ENCODE measurements at regions not wholly inside any gene's neighbourhood (a gene's known extent, or its start where the extent isn't known, plus 50 kb on each side); places are given as distances from the start of the nearest gene placed in this dataset.

DNA sequence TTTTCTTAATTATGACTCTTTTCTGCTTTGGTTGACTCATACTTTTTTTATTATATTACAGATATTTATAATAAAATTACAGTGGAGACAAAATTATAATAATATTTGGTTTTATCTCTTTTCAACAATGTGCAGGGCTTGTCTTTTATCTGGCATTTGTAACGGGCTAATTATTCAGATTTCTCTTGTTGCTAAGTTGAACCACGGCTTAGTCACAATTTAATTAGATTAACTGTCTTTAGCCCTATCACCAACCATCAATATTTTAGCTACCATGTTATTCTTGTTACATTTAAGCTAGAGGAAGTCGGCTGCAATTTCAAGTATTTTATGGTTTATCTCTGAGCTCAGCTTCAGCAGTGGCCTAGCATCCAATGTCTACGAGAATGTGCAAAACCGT lies 798.9 kb upstream of the CA10 start:
- TF ChIP-seq, protein P1, sequence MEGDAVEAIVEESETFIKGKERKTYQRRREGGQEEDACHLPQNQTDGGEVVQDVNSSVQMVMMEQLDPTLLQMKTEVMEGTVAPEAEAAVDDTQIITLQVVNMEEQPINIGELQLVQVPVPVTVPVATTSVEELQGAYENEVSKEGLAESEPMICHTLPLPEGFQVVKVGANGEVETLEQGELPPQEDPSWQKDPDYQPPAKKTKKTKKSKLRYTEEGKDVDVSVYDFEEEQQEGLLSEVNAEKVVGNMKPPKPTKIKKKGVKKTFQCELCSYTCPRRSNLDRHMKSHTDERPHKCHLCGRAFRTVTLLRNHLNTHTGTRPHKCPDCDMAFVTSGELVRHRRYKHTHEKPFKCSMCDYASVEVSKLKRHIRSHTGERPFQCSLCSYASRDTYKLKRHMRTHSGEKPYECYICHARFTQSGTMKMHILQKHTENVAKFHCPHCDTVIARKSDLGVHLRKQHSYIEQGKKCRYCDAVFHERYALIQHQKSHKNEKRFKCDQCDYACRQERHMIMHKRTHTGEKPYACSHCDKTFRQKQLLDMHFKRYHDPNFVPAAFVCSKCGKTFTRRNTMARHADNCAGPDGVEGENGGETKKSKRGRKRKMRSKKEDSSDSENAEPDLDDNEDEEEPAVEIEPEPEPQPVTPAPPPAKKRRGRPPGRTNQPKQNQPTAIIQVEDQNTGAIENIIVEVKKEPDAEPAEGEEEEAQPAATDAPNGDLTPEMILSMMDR (IDR thresholded peaks at IDR 0.05) = no peak
- Histone ChIP-seq H3K36me3 (no peaks in the 10 kb centered on the region), H3K4me1 (no peaks in the 10 kb centered on the region), H3K9me3 (no peaks in the 10 kb centered on the region), H3K27me3 (no peaks in the 10 kb centered on the region), H3K4me3 (no peak overlapping the region), H3K27ac (no peak overlapping the region)
- intact Hi-C loops (cut with DNase I) = no loop called here
- 69 to 85% methylated on average over 5 of the region's 5 CpGs for WGBS, 2 donors
- DNase-seq (no peak), FAIRE-seq (no peak), ATAC-seq (no peak)

DNA sequence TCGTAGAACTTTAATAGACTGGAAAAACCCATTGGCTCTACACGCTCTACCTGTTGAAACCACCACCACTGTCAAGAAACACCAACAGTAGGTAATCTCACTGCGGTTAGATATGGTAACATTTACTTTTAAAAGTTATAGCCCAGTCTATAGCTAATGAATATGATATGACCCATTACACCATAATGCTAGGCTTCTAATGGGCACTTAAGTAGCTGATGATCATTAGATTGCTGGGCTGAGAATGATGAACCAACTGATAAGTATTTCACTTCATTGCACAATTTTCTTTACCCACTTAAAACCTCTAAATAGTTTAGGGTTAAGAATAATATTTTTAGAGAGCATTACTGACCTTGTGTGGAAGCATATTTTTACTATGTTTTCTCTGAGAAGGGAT lies 788.9 kb upstream of the CA10 start:
- TF ChIP-seq, protein P1 (IDR thresholded peaks at IDR 0.05) = no peak
- Histone ChIP-seq H3K27ac (no peak overlapping the region), H3K27me3 (no peaks in the 10 kb centered on the region), H3K9me3 (no peaks in the 10 kb centered on the region), H3K4me3 (no peak overlapping the region), H3K36me3 (no peaks in the 10 kb centered on the region), H3K4me1 (no peaks in the 10 kb centered on the region)
- 58 to 60% methylated on average over 3 of the region's 3 CpGs for WGBS, 2 donors
- DNase-seq (no peak), FAIRE-seq (no peak), ATAC-seq (no peak)
- intact Hi-C loops (cut with DNase I) = no loop called here

DNA sequence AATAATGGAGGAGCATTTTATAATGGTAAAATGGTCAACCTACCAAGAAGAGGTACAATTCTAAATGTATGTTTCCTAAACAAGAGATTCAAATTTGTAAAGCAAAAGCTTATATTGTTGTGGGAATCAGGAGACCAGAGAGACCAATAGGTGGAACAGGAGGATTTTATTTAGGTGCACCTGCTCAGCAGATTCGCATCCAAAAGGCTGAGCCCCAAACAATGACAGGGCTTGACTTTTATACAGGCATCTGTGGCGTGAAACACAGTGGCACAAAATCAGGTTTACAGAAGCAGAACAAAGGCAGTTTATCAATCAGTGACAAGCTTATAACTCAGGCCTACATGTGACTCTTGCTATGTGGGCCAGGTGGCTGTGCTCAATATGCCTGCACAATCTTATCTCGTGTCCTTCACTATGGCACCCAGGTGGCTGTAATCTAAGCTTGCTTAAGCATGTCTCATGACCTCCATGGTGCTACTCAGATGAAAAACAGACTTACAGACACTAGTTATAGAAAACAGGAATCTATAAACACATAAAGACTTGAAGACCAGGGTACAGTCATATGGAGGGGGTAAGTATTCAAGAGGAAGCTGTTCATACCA lies 780.2 kb upstream of the CA10 start:
- Histone ChIP-seq H3K27me3 (no peaks in the 10 kb centered on the region), H3K4me1 (no peaks in the 10 kb centered on the region), H3K27ac (no peak overlapping the region), H3K36me3 (no peaks in the 10 kb centered on the region), H3K4me3 (no peak overlapping the region), H3K9me3 (peaks cover 0 to 2% (median 0%) of the 10 kb centered on the region in 4 donors)
- FAIRE-seq (no peak), ATAC-seq (no peak), DNase-seq (no peak)
- TF ChIP-seq, protein P1 (IDR thresholded peaks at IDR 0.05) = no peak
- intact Hi-C loops (cut with DNase I) = no loop called here
- WGBS, 2 donors = 54 to 56% methylated on average over 3 of the region's 3 CpGs

DNA sequence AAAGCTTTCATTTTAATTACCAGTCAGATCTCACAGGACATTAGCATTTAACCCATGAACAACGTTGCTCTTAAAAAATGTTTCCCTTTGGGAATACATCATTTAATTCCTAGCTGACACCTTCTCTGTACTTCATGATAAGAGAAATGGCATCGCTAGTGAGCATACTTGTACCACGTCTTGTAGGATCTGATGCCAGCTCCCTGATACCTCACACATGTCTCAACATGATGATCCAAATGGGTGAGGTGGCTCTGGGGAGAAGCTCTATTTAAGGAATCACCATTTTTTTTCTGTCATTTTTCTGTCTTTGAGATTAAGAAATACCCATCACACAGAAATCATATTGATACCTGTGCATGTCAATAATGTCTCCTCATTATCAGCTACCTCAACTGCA lies 772.1 kb upstream of the CA10 start:
- Histone ChIP-seq H3K4me3 (no peak overlapping the region), H3K4me1 (no peaks in the 10 kb centered on the region), H3K27ac (no peak overlapping the region), H3K36me3 (no peaks in the 10 kb centered on the region), H3K27me3 (no peaks in the 10 kb centered on the region), H3K9me3 (no peaks in the 10 kb centered on the region)
- WGBS, 2 donors = 71 to 81% methylated on average over 3 of the region's 3 CpGs
- no peak for ATAC-seq
- intact Hi-C loops (cut with DNase I) = no loop called here
- TF ChIP-seq, protein P1 (IDR thresholded peaks at IDR 0.05) = no peak
- FAIRE-seq = no peak
- no peak for DNase-seq

DNA sequence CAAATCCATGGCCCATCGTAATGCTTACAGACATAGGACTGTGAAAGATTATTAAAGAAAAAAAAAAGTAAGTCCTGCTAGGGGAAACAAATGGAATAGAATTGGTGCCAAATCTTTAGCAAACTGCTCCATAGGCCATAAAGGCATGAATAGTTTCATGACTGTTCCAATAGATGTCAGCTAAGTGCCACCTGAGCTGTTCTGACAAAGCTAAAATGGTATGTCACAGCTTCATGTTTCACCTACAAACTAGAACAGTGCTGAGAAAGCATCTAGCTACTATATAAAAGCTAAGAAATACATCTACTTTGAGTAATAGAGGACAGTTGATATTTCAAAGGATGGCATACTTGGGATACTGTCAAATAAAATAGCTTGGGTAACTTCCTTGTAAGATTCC lies 771.6 kb upstream of the CA10 start:
- Histone ChIP-seq H3K4me3 (no peak overlapping the region), H3K27me3 (no peaks in the 10 kb centered on the region), H3K27ac (no peak overlapping the region), H3K9me3 (no peaks in the 10 kb centered on the region), H3K4me1 (no peaks in the 10 kb centered on the region), H3K36me3 (no peaks in the 10 kb centered on the region)
- TF ChIP-seq, protein P1 (IDR thresholded peaks at IDR 0.05) = no peak
- WGBS, 2 donors = 57 to 61% methylated on average over 1 of the region's 1 CpG
- DNase-seq = no peak
- no peak for FAIRE-seq
- intact Hi-C loops (cut with DNase I) = no loop called here
- no peak for ATAC-seq
